A673 (cell line): ENCODE measurements at regions not wholly inside any gene's neighbourhood (a gene's known extent, or its start where the extent isn't known, plus 50 kb on each side); places are given as distances from the start of the nearest gene placed in this dataset.

Source experiments
- CTCF ChIP-seq: fragments of 300-800, 200-600 bp; sonication (generic); conservative IDR thresholded peaks from 2 replicates; pipeline ENCODE4 v1.5.1; 2017; ENCODE audit warnings: low read depth, mild to moderate bottlenecking, antibody characterized with exemption, low read length, moderate library complexity, mixed read lengths
- EZH2 ChIP-seq: fragments of 200-600 bp; sonication (generic); IDR thresholded peaks from 2 replicates; pipeline ENCODE4 v1.6.1; 2017; ENCODE audit warnings: borderline replicate concordance, low read depth, mild to moderate bottlenecking, mixed read lengths, antibody characterized with exemption, low read length; ENCODE audit not compliant: poor library complexity, severe bottlenecking

GRCh38 chr6:126546541-126547120, 206.7 kb downstream of the CENPW start:
- TF ChIP-seq CTCF, result no peak
- no peak for TF ChIP-seq EZH2
